OCI-M2 (cell line): ENCODE measurements at regions not wholly inside any gene's neighbourhood (a gene's known extent, or its start where the extent isn't known, plus 50 kb on each side); places are given as distances from the start of the nearest gene placed in this dataset.
"Not testable (repeated sequence)": the region's sequence is repeated elsewhere in the genome, so short reads cannot be mapped to it uniquely, and the experiment has no call there.

Experiments
- DNase-seq: peaks from one replicate; lab custom pipeline; 2025; ENCODE audit not compliant: unreplicated experiment; lab: John Stamatoyannopoulos, UW

DNA sequence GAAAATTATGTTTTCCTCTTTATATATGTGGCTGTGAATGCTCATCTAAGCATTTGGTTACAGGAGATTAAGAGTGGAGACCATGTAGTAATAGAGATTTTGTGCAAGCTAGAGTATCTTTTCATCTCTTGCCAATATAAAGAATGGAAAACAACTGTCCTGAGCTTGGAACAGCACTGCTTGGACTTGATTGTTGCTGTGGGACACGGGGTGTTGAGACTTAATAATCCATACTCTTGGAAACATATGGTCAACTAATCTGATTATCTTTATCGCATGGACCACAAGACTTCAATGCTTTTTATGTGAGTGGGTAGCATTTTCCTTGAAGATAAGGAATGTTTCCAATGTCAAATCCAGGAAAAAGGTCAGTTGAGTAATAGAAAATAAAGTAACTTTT is 806.3 kb downstream of the DIPK2A start:
- DNase-seq: no peak

DNA sequence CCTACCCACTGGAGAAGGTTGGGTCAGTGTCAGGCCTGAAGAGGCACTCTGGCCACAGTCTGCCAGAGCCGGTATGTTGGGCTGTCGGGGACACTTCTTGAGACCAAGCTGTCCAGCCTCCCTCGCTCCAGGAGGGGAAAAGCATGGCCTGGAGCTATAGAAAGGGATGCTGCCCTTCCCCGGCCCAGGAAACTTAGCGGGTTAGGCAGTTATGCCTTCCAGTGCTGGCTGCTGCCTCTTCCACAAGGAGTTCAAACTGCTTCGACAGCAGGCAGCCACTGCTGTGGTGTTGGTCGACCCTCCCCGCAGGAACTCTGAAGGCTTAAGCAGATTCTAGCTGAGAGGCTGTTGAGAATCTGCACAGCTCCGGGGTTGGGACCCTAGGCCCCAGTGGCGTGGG is 819.4 kb downstream of the DIPK2A start:
- no peak for DNase-seq

DNA sequence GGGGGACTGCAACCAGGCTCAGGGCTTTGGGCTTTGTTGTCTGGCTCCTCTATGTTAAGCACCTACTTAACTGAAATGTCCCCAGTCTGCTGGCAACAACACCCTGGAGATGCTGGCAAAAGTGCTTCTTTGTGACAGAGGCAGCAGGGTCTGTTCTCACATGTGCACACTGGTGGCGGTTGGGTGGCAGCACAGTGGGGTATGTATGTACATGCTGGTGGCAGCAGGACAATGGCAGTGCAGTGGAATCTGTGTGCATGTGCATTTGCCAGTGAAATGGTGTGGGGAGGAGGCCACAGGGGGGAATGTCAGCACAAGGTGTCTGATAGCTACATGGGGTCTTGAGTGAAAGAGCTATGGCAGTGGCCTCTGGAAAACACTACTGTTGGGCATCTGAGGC is 830.3 kb downstream of the DIPK2A start:
- DNase-seq: no peak

DNA sequence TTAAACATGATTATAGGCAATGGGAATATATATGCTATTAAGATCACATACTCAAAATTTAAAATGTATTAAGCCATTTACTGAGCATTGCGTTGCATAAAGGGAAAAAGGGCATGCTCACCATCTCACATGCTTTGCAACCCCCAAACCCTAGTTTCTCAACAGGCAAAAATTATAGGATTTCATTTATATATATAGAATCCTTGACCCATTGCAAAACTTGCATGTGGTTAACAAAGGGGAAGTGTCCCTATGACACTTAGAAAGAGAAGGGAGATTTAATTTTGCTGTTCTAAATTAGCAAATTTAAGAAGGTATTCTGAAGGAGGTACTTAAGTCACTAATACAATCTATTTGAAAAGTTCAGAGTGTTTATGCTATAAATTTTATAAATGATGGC is 837.8 kb downstream of the DIPK2A start:
- DNase-seq: no peak

- DNase-seq: no peak
Observed at GRCh38 chr3:144810160-144810559, 838.5 kb downstream of the DIPK2A start.

DNA sequence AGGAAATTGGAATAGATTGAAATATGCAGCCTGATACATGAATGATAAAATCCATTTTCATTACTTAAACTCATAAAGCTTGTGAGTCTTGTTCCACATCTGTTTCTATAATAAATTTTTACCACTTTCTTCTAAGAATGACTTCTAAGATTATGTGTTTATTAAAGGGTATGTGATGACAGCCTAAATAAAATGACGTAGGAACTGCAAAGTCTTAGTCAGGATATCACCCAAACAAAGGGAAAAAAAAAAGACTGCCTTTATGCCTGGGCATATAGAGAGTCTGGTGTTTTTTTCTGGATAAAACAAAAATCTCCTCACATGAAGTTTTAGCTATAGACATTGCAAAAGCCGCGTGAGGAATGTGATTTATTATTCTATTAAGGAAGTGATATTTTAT is 844.0 kb downstream of the DIPK2A start:
- no peak for DNase-seq

- DNase-seq: no peak
Observed at GRCh38 chr3:144816323-144816722, 844.7 kb downstream of the DIPK2A start.

- DNase-seq: no peak
Observed at GRCh38 chr3:144818973-144819372, 847.4 kb downstream of the DIPK2A start.

DNA sequence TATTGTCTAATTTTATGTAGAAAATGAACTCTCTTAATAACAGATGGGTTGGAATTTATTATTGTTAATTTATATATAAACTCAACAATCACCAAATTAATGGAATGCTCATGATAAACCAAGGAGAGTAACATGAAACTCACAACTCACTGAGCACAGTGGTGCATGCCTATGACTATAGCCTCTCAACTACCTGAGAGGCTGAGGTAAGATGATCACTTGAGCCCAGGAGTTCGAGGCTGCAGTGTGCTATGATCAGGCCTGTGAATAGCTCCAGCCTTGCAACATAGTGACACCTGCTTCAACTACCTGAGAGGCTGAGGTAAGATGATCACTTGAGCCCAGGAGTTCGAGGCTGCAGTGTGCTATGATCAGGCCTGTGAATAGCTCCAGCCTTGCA is 848.6 kb downstream of the DIPK2A start:
- not testable (repeated sequence) for DNase-seq

GRCh38 chr3:144820726-144821125 is 849.1 kb downstream of the DIPK2A start:
- DNase-seq: no peak

GRCh38 chr3:144821583-144821982 is 850.0 kb downstream of the DIPK2A start:
- no peak for DNase-seq

DNA sequence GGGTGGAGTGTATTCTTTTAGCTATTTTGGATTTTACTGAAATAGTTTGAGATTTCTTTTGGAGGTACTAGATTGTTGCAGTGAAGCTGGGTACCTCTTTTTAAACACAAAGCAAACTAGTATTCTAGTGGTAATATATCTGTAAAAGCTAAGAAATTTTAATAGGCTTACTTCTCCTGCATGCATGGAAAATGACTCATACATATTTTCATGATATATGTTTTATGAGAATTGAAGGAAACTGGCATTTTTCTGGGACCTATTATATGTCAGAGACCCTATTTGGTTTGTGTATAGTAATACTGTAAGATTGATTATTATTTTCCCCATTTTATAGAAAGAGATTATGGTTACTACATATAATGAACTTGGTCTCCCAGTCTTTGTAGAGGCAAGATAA is 851.0 kb downstream of the DIPK2A start:
- DNase-seq: no peak

DNA sequence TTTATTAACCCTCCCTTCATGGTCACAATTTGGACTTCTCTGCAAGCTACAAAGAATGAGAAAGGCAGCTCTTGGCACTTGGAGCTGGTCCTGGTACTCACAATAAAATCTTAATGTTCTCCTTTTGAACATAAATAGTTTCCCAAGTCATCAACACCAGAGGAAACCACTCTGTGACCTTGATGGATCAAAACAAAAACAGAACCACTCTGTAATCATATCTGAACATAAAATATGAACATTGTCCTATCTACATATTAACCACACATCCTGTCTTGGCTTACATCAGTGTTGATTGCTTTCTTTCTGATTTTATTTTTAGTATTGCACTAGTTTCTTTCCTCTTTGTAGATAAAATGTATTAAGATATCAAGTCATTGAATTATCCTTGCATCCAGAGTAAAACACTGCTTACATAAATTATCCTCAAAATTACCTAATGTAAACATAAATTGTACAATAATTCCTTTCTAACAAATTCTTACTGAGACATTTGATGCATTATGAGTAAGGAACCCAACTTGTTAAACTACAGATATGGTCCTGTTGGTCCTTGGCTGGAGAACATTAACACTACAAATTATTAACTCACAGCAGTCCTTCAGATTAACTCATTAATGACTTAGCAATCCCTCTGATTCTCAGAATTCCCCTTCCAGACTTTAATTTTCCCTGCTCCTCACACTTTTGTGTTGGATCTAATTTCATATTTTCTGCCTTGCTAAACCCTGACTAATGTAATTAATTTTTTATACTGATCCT is 860.5 kb downstream of the DIPK2A start:
- no peak for DNase-seq

DNA sequence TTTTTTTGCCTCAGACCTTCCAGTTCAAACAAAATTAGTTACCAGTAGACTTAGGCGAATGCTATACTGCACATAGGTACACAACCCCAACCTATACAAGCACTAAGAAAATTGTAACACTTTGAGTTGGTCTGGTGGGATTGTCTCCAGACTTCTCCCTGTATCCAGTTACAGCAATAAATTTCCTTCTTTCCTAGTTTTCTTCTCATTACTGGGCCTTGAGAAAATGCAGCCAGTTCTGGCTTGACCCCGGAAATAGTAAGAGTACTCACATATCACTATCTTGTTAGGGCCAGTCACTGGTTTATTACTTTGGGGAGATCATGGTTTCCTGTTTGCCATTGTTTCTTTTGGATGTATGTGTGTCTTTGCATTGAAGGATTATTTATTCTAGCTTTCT is 868.4 kb downstream of the DIPK2A start:
- DNase-seq: no peak

DNA sequence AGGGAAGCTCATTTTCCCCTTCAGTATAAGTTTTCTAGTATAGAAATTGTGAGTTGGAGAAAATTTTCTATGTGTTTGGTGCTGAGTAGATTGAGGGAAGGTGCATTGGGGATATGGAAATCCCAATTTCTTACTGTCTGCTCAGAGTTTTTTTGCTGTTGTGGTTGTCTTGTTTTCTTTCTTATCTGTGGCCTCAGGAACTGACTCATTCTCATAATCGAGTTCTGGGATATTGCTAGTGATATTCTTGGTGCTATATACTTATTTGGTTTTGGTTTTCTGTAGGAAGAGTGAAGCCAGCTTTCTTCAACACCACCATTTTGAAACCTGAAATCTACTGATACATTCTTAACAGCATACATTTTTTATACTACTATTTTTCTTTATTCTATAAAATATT is 869.2 kb downstream of the DIPK2A start:
- no peak for DNase-seq

DNA sequence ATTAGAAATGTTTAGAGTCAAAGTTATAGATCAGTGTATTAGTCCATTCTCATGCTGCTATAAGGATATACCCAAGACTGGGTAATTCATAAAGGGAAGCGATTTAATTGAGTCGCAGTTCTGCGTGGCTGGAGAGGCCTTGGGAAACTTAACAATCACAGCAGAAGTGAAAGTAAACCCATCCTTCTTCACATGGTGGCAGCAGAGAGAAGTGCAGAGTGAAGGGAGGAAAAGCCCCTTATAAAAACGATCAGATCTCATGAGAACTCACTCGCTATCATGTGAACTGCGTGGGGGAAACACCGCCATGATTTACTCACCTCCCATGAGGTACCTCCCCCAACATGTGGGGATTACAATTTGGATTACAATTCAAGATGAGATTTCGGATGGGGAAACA is 871.5 kb downstream of the DIPK2A start:
- no peak for DNase-seq

DNA sequence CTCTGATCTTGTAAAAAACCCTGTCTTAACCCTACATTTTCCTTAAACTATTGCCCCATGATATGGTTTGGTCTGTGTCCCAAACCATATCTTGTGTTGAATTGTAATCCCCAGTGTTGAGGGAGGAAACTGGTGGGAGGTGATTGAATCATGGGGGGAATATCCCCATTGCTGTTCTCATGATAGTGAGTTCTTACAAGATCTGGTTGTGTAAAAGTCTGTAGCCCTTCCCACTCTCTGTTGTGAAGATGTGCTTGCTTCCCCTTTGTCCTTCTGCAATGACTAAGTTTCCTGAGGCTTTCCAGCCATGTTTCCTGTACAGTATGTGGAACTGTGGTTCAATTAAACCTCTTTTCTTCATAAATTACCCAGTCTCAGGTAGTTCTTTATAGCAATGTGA is 881.4 kb downstream of the DIPK2A start:
- no peak for DNase-seq

- not testable (repeated sequence) for DNase-seq
Observed at GRCh38 chr3:144854020-144854419, 882.4 kb downstream of the DIPK2A start.

DNA sequence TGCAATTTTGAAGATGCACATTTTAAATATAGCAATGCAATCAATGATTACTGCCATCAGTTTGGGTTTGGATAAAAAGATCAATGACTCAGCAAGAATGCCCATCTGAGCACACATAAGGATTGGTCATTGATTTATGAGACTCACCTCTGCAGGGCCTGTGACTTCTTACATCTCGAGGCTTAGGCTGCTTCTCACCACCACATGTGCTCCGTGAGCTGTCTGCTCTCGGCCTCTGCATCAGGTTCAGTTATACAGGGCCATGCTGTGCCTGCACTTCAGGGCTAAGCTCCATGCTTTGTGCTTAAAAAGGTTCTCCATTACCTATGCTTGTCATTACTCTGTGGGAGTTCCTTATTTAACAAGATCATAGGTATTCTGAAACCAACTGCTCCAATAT is 887.5 kb downstream of the DIPK2A start:
- DNase-seq: no peak

- DNase-seq: no peak
Observed at GRCh38 chr3:144864646-144865045, 893.0 kb downstream of the DIPK2A start.

DNA sequence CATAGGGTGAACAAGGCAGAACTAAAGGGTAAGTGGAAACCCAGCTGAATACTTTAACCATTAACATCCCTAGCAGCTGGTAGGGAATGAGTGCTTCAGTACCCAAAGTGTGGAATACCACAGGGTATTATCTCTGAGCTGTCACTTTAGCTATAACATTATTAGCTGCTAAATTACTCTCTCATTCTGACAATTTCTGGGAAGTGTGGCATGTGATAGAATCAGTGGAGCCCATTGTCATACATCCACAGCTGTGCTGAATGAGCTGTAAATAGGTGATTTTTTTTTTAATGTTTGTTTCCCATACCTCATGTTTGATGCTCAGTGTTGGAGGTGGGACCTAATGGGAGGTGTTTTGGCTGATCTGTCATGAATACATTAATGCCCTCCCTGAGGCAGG is 894.3 kb downstream of the DIPK2A start:
- DNase-seq: no peak

DNA sequence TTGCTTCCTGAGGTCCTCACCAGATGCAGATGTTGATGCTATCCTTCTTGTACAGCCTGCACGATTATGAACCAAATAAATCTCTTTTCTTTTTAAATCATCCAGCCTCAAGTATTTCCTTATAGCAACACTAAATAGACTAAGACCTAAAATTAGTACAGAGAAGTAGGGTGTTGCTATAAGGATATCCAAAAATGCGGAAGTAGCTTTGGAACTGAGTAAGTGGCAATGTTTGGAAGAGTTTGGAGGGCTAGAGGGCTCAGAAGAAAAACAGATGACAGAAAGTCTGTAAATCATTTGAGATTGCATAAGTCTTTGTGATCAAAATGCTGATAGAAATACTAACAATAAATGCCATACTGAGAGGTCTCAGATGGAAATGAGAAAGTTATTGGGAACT is 894.9 kb downstream of the DIPK2A start:
- DNase-seq: no peak

GRCh38 chr3:144868506-144868905 is 896.9 kb downstream of the DIPK2A start:
- DNase-seq: no peak
